GM12865 (cell line): ENCODE measurements at regions not wholly inside any gene's neighbourhood (a gene's known extent, or its start where the extent isn't known, plus 50 kb on each side); places are given as distances from the start of the nearest gene placed in this dataset.

Source experiments
- DNase-seq: peaks from one replicate; pipeline ENCODE4 v3.0.0; 2010; ENCODE audit warnings: low read depth
- H3K4me3 ChIP-seq: 2 replicates; pipeline ENCODE4 v1.5.1; 2011; ENCODE audit warnings: mild to moderate bottlenecking, low read depth, low read length, control low read depth
- TF ChIP-seq, protein P1 (sequence below): IDR thresholded peaks from 2 replicates; pipeline ENCODE4 v1.5.1; 2011; ENCODE audit warnings: low read length, control low read depth, low read depth, inconsistent platforms; ENCODE audit not compliant: insufficient read depth; ENCODE audit errors: missing control alignments

DNA sequence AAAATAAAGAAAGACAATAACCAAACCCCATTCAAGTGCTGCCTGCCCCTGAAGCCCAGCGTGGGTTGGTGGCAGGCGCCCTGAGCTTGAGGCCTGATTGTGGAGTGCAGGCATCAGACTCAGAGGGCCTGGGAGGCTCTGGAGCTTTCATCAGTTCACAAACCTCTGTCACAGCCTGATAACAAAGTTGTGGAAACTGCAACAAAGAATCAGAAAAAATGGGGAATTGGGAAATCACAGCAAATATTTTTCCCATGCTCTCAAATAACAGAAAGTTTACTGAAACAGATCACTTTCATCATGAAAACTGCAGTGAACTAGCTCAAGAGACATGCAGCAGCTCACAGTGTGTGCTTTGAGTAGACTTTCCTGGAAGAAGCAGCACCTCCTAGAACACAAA is 793.6 kb downstream of the UQCRFS1 start:
- TF ChIP-seq, protein P1, sequence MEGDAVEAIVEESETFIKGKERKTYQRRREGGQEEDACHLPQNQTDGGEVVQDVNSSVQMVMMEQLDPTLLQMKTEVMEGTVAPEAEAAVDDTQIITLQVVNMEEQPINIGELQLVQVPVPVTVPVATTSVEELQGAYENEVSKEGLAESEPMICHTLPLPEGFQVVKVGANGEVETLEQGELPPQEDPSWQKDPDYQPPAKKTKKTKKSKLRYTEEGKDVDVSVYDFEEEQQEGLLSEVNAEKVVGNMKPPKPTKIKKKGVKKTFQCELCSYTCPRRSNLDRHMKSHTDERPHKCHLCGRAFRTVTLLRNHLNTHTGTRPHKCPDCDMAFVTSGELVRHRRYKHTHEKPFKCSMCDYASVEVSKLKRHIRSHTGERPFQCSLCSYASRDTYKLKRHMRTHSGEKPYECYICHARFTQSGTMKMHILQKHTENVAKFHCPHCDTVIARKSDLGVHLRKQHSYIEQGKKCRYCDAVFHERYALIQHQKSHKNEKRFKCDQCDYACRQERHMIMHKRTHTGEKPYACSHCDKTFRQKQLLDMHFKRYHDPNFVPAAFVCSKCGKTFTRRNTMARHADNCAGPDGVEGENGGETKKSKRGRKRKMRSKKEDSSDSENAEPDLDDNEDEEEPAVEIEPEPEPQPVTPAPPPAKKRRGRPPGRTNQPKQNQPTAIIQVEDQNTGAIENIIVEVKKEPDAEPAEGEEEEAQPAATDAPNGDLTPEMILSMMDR, result no peak
- no peak overlapping the region for H3K4me3 ChIP-seq

DNA sequence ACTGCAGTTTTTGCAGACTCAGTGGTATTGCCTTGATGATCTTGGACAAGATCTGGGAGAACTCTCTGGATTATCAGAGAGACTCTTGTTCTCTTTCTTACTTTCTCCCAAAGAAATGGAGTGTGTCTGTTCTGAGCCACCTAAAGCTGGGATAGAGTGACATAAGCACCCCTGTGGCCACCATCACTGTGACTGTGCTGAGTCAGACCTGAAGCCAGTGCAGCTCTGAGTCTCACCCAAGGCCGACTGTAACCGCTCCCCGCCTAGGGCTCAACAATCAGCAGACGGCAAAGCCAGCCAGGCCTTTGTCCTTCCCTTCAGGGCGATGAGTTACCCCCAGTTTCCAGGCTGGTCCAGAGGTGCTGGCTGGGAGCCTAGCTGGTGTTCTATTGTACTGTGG is 795.6 kb downstream of the UQCRFS1 start:
- TF ChIP-seq, protein P1, result no peak
- H3K4me3 ChIP-seq, result no peak overlapping the region
- no peak for DNase-seq

More for the DNA sequence above, 793.6 kb downstream of the UQCRFS1 start:
- no peak for DNase-seq

DNA sequence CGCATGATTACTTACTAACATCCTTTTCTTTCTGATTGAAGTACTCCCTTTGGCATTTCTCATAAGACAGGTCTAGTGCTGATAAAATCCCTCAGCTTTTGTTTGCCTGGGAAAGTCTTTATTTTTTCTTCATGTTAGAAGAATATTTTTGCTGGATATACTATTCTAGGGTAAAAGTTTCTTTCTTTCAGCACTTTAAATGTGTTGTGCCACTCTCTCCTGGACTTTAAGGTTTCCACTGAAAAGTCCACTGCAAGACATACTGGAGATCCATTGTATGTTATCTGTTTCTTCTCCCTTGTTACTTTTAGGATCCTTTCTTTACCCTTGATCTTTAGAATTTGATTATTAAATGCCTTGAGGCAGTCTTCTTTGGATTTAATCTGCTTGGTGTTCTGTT is 796.7 kb downstream of the UQCRFS1 start:
- no peak for DNase-seq
- TF ChIP-seq, protein P1, result no peak

DNA sequence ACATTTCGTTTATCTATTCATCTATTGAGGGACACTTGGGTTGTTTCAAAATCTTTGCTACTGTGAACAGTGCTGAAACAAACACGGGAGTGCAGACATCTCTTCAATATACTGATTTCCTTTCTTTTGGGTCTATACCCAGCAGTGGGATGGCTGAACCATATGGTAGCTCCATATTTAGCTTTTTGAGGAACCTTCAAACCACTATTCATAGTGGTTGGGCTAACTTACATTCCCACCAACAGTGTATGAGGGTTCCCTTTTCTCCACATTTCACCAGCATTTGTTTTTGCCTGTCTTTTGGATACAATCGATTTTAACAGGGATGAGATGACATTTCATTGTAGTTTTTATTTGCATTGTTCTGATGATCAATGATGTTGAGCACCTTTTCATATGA is 798.2 kb downstream of the UQCRFS1 start:
- DNase-seq, result no peak
- TF ChIP-seq, protein P1, result no peak
- no peak overlapping the region for H3K4me3 ChIP-seq

More for the DNA sequence above, 796.7 kb downstream of the UQCRFS1 start:
- H3K4me3 ChIP-seq, result no peak overlapping the region

DNA sequence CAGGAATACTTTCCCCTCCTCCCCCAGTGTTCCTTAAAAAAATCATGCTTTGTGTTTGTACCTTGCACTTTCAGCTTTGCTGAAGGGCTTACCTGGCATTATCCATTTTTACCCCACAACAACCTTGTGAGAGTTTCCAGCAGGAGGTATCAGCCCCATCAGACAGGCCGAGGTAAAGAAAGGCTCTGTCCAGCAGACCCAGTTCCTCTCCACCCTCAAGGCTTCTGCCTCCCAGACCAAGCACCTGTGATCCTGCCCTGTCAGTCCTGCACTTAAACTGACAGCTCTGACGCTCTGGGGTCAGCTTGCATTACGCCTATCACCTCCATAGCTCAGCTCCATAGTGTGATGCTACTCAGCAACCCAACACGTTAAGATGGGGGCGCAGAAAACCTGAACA is 803.1 kb downstream of the UQCRFS1 start:
- DNase-seq, result no peak
- TF ChIP-seq, protein P1, result no peak
- no peak overlapping the region for H3K4me3 ChIP-seq

DNA sequence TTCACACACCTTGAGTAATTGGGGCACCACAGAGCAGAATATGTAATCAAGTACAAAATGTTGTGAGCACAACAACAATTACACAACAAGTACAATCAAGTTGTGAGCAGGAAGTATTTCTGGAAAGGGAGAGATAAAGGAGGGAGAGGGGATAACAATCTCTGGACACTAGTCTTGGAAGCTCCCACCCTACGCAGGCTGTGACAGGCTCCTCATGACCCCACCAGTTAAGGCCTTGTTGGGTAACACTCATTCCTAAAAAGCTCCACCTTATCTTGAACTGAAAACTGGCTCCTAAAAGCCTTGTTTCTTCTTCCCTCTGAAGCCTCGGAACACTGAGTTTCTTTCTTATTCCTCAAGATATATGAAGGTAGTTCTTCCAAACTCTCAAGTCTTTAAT is 806.0 kb downstream of the UQCRFS1 start:
- no peak overlapping the region for H3K4me3 ChIP-seq
- DNase-seq, result no peak
- TF ChIP-seq, protein P1, result no peak

DNA sequence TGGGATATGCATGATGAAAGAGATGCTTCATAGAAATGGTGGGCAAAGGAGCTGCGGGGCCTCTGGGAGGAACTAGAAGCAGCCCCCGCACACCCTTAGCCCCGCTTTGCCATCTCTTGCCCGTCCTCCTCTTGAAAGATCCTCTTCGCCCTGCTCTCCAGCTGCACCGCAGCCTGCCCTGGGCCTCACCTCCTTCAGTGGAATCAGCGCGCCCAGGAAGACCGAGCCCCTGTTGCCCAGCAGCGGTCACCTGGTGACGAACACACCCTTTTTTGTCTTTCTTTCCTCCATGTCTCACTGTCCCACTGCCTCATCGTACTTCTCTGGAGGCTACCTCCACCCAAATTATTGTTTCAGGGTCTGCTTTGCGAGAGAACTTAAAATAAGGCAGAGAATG is 807.6 kb downstream of the UQCRFS1 start:
- TF ChIP-seq, protein P1, result no peak
- H3K4me3 ChIP-seq, result no peak overlapping the region
- no peak for DNase-seq
